ENCODE measurements at regions not wholly inside any gene's neighbourhood (a gene's known extent, or its start where the extent isn't known, plus 50 kb on each side); places are given as distances from the start of the nearest gene placed in this dataset.

DNA sequence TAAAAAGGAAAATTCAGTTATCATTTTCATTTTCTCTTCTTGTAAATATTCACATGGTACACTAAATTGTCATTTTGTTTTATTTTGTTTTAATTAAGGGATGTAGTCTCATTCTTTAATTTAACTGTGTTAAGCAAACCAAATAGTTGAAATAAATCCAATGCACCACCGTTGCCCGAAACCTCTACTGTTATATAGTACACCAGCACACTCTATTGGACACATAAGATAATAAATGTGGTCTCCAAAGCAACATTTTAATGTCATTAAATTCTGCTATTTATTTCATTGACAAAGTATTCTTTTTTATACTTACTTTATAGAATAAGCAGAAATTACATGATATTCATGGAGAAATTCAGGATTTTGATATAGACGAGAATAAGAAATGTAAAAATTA, 156.4 kb upstream of the FREM2 start:
- in situ Hi-C loops (cut with MboI; ENCODE audit: low pct_unique_long_range_greater_than_20kb in 2 of 9, low sequenced_read_pairs in 9 of 9, unreplicated experiment in 9 of 9): loop anchor here in 1 of 9 experiments (25.0 kb wide), 1 partner anchor 443 kb away; no protein-coding TSS in a partner anchor

DNA sequence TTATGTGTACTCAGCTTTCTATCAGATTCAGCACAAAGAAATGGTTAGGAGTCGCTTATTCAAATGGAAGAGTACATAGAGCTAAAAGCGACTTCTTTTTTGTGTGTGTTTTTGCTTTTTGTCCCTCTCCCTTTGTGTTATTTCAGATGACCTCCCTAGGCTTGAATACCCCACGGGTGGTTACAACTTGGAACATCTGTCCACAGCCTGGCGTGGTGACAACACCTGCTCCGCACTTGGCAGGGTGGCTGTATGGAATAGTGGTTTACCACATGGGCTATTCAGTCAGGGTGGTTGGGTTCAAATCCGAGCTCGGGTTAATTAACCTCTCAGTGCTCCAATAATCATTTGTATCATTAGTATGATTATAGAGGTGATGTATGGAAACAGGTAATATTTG, 151.6 kb upstream of the FREM2 start:
- ATAC-seq (replicated peaks in 6 of 8): no peak
- Histone ChIP-seq H3K4me3 (no peak overlapping the region), H3K4me1 (replicated peaks in 1 of 2) (peaks cover 4 to 12% of the 10 kb centered on the region in 2 donors), H3K27ac (no peak overlapping the region)
- in situ Hi-C loops (cut with MboI; ENCODE audit: low pct_unique_long_range_greater_than_20kb in 2 of 9, low sequenced_read_pairs in 9 of 9, unreplicated experiment in 9 of 9): loop anchor here in 1 of 9 experiments (25.0 kb wide), 1 partner anchor 448 kb away; no protein-coding TSS in a partner anchor
- WGBS, 10 experiments: 41 to 88% (median 53%) methylated on average over 2 to 7 of the region's 7 CpGs; no CpG with 5 or more reads in 4 of the 10 experiments

More for the DNA sequence above, 156.4 kb upstream of the FREM2 start:
- Histone ChIP-seq H3K4me3 (no peak overlapping the region), H3K4me1 (replicated peaks in 1 of 2) (no peaks in the 10 kb centered on the region), H3K27ac (no peak overlapping the region)
- ATAC-seq (replicated peaks in 6 of 8): peak in 4 of 8 experiments; percentile 39 to 52 (median 45)
- 3 to 88% (median 75%) methylated on average over 2 to 3 of the region's 3 CpGs for WGBS, 10 experiments

DNA sequence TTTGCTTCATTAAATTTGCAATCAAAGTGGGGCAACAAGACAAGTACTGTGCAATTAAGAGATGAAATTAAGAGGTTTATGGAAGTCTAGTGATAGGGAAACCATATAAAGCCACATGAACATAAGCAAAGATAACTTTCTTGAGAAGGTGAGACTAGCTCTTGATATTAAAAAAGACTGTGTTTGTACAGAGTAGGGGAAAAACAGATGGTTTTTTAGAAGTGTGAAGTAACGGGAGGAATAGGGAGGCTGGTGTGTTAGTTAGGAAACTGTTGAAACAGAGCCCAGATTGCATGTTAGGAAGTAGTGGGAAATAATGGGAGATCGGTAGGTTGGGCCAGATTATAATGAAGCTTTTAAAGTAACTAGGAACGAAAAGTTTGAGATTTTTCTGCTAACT, 149.8 kb upstream of the FREM2 start:
- in situ Hi-C loops (cut with MboI; ENCODE audit: low pct_unique_long_range_greater_than_20kb in 2 of 9, low sequenced_read_pairs in 9 of 9, unreplicated experiment in 9 of 9): loop anchor here in 1 of 9 experiments (25.0 kb wide), 1 partner anchor 450 kb away; no protein-coding TSS in a partner anchor
- Histone ChIP-seq H3K4me1 (replicated peaks in 1 of 2) (peaks cover 4 to 12% of the 10 kb centered on the region in 2 donors), H3K27ac (no peak overlapping the region), H3K4me3 (no peak overlapping the region)
- WGBS, 10 experiments: 3 to 94% (median 78%) methylated on average over 2 to 3 of the region's 3 CpGs
- no peak for ATAC-seq (replicated peaks in 6 of 8)

DNA sequence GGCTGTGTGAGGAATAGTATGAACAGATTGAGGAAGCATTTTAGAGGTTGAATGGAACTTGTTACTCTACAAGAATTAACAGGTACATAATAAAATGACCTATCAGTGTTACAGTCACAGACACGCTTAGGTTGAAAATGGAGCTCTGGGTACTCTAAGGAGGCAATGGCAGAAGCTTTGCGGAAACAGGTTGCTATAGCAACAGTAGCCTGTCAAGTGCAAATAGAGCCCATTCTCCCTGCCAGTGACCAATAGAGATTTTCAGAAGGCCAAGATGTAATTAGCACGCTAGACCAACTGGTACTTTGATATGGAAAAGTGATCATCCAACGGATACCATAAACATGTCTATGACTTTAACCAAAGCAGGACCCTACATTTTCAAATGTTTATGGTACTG, 148.5 kb upstream of the FREM2 start:
- Histone ChIP-seq H3K27ac (no peak overlapping the region), H3K4me1 (replicated peaks in 1 of 2) (peaks cover 4 to 12% of the 10 kb centered on the region in 2 donors), H3K4me3 (no peak overlapping the region)
- ATAC-seq (replicated peaks in 6 of 8): peak in 5 of 8 experiments; percentile 82 to 88 (median 84)
- in situ Hi-C loops (cut with MboI; ENCODE audit: low pct_unique_long_range_greater_than_20kb in 2 of 9, low sequenced_read_pairs in 9 of 9, unreplicated experiment in 9 of 9): loop anchor here in 1 of 9 experiments (25.0 kb wide), 1 partner anchor 451 kb away; no protein-coding TSS in a partner anchor
- WGBS, 10 experiments: 0 to 43% (median 14%) methylated on average over 1 to 4 of the region's 4 CpGs

DNA sequence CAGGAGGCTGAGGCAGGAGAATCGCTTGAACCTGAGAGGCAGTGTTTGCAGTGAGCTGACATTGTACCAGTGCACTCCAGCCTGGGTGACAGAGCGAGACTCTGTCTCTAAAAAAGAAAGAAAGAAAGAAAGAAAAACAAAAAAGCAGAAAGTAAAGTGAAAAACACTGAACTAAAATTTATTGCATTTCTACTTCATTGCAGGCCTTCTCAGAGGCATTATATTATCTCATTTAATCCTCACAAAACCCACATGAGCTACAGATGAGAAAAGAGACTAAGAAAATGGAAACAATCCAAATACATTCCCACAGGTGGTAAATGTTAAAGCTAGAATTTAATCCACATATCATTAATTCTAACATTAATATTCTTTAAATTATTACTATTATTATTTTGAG, 147.2 kb upstream of the FREM2 start:
- Histone ChIP-seq H3K4me1 (replicated peaks in 1 of 2) (peaks cover 4 to 12% of the 10 kb centered on the region in 2 donors), H3K27ac (no peak overlapping the region), H3K4me3 (no peak overlapping the region)
- no peak for ATAC-seq (replicated peaks in 6 of 8)
- WGBS, 10 experiments: 0 to 100% (median 92%) methylated on average over 1 to 2 of the region's 2 CpGs; no CpG with 5 or more reads in 3 of the 10 experiments
- in situ Hi-C loops (cut with MboI; ENCODE audit: low pct_unique_long_range_greater_than_20kb in 2 of 9, low sequenced_read_pairs in 9 of 9, unreplicated experiment in 9 of 9): loop anchor here in 1 of 9 experiments (25.0 kb wide), 1 partner anchor 452 kb away; no protein-coding TSS in a partner anchor

DNA sequence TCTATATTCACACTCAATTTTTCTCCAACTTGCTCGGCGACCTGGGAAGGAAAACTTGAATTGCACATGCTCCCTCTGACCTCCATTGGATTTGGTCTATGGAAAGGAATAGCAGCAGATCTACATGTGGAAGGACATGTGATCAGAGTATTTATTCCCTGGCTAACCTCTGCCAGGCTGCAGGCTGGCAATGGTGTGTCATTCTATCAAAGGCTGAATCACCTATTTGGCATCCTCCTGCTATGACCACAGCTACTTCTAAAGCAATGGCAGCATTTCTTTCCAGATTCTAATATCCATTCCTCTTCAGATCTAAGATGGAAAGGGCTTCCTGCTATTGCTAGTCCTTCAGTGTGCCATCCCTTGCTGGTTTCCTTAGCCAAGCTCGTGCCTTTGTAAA, 144.3 kb upstream of the FREM2 start:
- Histone ChIP-seq H3K4me1 (replicated peaks in 1 of 2) (peaks cover 4 to 12% of the 10 kb centered on the region in 2 donors), H3K27ac (no peak overlapping the region), H3K4me3 (no peak overlapping the region)
- ATAC-seq (replicated peaks in 6 of 8): no peak
- in situ Hi-C loops (cut with MboI; ENCODE audit: low pct_unique_long_range_greater_than_20kb in 2 of 9, low sequenced_read_pairs in 9 of 9, unreplicated experiment in 9 of 9): loop anchor here in 1 of 9 experiments (25.0 kb wide), 1 partner anchor 455 kb away; no protein-coding TSS in a partner anchor
- WGBS, 10 experiments: 0 to 95% (median 62%) methylated on average over 1 to 3 of the region's 3 CpGs; no CpG with 5 or more reads in 2 of the 10 experiments

DNA sequence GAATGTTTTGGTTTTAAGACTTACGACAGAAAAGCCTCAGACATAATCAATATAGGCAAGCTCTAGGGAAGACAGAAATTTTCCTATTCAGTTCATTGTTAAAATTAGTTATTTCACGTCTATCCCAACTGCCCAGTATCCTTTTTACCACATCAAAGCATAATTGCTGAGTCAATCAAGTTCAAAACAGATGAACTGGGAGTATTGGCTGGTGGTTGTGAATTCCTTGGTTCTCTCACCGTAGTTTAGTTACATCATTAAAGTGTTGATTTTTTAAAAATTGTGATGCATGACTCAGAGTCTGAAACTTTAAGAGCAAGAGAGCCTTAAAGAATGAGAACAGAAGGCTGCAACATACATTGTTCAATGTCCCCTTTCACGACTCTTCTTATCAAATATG, 143.3 kb upstream of the FREM2 start:
- H3K4me3 ChIP-seq: no peak overlapping the region
- no peak overlapping the region for H3K27ac ChIP-seq
- WGBS, 10 experiments: 33 to 98% (median 69%) methylated on average over 2 to 4 of the region's 4 CpGs; no CpG with 5 or more reads in 2 of the 10 experiments
- ATAC-seq (replicated peaks in 6 of 8): no peak
- H3K4me1 ChIP-seq (replicated peaks in 1 of 2): peaks cover 0 to 6% of the 10 kb centered on the region in 2 donors
- in situ Hi-C loops (cut with MboI; ENCODE audit: low pct_unique_long_range_greater_than_20kb in 2 of 9, low sequenced_read_pairs in 9 of 9, unreplicated experiment in 9 of 9): loop anchor here in 1 of 9 experiments (25.0 kb wide), 1 partner anchor 456 kb away; no protein-coding TSS in a partner anchor

DNA sequence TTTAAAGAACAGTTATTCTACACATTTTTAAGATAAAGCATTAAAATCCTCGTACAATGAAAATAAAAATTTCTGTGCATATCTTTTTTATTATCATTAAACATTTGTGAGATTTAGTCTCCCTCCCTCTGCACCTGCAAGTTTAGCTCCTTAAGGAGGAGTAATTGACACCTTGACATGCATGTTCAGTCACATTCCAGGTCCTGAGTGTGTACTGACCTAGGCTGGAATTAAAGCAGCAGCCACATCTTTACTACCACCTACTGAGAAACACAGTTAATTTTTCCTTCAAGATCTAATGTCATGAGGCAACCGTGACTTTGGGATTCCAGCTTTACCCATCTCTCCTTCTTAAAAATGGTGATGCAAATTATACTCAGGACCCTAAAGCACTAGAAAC, 123.1 kb upstream of the FREM2 start:
- H3K27ac ChIP-seq: no peak overlapping the region
- ATAC-seq (replicated peaks in 6 of 8): no peak
- no peak overlapping the region for H3K4me3 ChIP-seq
- peaks cover 0 to 6% of the 10 kb centered on the region in 2 donors for H3K4me1 ChIP-seq (replicated peaks in 1 of 2)
- 0 to 100% (median 75%) methylated on average over 1 to 2 of the region's 2 CpGs; no CpG with 5 or more reads in 2 of the 10 experiments for WGBS, 10 experiments
- in situ Hi-C loops (cut with MboI; ENCODE audit: low pct_unique_long_range_greater_than_20kb in 2 of 9, low sequenced_read_pairs in 9 of 9, unreplicated experiment in 9 of 9): no loop called here

DNA sequence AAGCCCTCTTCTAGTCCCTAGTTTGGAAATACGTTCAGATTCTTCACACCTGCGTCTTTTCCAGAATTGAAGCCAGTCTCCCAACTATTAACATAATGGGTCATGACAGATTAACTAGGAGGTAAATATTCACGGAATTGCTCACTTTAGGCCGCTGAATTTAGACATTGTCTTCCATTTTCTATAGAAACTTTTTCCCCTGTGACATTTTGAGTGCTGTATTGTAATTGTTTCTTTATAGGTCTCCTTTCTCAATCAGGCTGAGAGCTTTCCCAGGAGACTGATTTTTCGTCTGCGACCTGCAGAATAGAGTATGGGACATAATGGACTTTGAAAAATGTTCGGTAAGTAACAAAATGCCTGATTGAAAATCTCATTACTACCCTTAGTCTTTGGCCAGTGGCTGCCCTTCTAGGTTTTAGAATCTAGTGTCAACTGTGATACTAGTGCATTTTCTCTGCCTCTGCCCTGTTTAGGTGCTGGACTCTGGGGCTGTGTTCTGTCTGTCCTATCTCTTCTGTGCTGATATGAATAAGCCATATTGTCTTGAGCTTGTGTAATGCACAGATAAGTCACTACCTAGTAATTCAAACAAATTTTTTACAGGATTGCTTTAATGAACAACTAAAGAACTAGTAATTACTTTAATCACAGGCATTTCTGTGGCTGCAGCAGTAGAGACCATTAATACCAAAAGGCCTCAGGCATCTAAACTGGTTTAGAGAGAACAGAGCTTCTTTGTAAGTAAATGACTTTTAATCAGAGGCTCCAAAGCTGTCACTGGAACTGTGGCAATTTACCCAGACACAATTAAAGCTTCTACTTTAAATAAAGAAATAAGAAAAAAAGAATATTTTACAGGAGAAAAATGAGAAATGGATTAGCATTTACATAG, 122.4 kb upstream of the FREM2 start:
- peaks cover 0 to 6% of the 10 kb centered on the region in 2 donors for H3K4me1 ChIP-seq (replicated peaks in 1 of 2)
- in situ Hi-C loops (cut with MboI; ENCODE audit: low pct_unique_long_range_greater_than_20kb in 2 of 9, low sequenced_read_pairs in 9 of 9, unreplicated experiment in 9 of 9): no loop called here
- H3K4me3 ChIP-seq: no peak overlapping the region
- WGBS, 10 experiments: 33 to 92% (median 58%) methylated on average over 1 to 6 of the region's 7 CpGs
- peak in 2 of 8 experiments; percentile 41 to 51 for ATAC-seq (replicated peaks in 6 of 8)
- no peak overlapping the region for H3K27ac ChIP-seq

DNA sequence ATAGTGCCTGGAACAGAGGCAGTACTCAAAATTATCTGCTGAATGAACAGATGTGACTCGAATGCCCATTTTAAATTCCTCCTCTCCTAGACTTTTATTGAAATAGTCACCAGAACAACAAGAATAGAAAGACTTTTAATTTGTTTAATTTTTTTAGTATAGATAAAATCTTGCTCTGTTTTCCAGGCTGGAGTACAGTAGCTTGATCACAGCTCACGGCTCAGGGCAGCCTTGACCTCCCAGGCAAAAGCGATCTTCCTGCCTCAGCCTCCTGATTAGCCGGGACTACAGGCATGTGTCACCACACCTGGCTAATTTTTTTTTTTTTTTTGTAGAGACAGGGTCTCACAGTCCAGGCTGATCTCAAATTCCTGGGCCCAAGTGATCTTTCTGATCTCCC, 120.9 kb upstream of the FREM2 start:
- H3K4me1 ChIP-seq (replicated peaks in 1 of 2): peaks cover 0 to 6% of the 10 kb centered on the region in 2 donors
- no peak overlapping the region for H3K27ac ChIP-seq
- 0 to 100% (median 100%) methylated on average over 1 to 4 of the region's 4 CpGs; no CpG with 5 or more reads in 2 of the 10 experiments for WGBS, 10 experiments
- no peak overlapping the region for H3K4me3 ChIP-seq
- in situ Hi-C loops (cut with MboI; ENCODE audit: low pct_unique_long_range_greater_than_20kb in 2 of 9, low sequenced_read_pairs in 9 of 9, unreplicated experiment in 9 of 9): no loop called here
- no peak for ATAC-seq (replicated peaks in 6 of 8)

DNA sequence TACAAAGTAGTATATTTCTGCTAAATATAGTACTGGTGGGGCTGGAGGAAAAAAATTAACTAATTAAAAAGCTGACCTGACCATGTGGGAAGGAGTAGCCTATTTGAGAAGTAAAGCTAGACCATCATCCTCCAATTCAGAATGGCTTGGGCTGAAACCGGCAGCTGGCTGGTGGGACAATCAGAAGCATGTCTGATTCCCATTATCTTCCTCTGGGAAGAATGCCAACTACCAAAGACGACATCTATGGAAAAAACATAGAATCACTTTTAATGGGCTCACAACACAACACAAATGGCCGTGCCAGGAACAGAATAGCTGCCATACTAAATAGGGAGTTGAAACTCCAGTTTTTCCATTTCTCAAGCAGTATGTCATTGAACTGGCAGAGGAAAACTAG, 120.4 kb upstream of the FREM2 start:
- ATAC-seq (replicated peaks in 6 of 8): peak in 3 of 8 experiments; percentile 36 to 77 (median 65)
- Histone ChIP-seq H3K27ac (no peak overlapping the region), H3K4me3 (no peak overlapping the region), H3K4me1 (replicated peaks in 1 of 2) (peaks cover 0 to 6% of the 10 kb centered on the region in 2 donors)
- 0 to 93% (median 33%) methylated on average over 1 to 3 of the region's 3 CpGs; no CpG with 5 or more reads in 1 of the 10 experiments for WGBS, 10 experiments
- in situ Hi-C loops (cut with MboI; ENCODE audit: low pct_unique_long_range_greater_than_20kb in 2 of 9, low sequenced_read_pairs in 9 of 9, unreplicated experiment in 9 of 9): no loop called here

DNA sequence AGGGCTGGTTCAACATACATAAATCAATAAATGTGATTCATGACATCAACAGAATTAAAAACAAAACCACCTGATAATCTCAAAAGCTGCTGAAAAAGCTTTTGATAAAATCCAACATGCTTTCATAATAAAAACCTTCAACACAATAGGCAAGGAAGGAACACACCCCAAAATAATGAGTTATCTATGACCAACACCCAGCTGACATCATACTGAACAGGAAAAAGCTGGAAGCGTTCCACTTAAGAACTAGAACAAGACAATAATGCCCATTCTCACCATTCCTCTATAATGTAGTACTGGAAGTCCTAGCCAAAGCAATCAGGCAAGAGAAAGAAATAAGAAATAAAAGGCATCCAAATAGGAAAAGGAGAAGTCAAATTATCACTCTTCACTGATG, 116.2 kb upstream of the FREM2 start:
- Histone ChIP-seq H3K4me3 (no peak overlapping the region), H3K27ac (no peak overlapping the region), H3K4me1 (replicated peaks in 1 of 2) (no peaks in the 10 kb centered on the region)
- in situ Hi-C loops (cut with MboI; ENCODE audit: low pct_unique_long_range_greater_than_20kb in 2 of 9, low sequenced_read_pairs in 9 of 9, unreplicated experiment in 9 of 9): no loop called here
- peak in 2 of 8 experiments; percentile 36 to 51 for ATAC-seq (replicated peaks in 6 of 8)
- WGBS, 10 experiments: 0 to 100% (median 75%) methylated on average over 1 of the region's 1 CpG; no CpG with 5 or more reads in 2 of the 10 experiments

DNA sequence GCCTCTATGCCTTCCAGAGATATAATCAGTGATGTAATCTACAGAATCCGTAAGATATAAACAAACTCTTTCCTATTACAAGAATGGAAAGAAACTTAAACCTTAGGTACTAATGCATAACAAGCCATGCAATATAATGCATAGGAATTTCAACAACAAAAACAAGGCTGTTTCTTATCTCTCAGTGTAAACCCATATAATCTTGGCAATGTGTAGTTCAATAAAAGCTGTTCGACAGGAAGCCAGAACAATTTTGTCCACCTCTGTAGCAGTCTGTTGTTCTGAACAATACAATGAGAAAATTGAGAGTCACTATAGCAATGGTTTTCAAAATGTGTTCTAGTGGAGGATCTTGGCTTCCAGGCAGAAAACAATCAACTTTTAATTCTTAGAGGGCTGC, 111.5 kb upstream of the FREM2 start:
- in situ Hi-C loops (cut with MboI; ENCODE audit: low pct_unique_long_range_greater_than_20kb in 2 of 9, low sequenced_read_pairs in 9 of 9, unreplicated experiment in 9 of 9): loop anchor here in 1 of 9 experiments (25.0 kb wide), 1 partner anchor 187 kb away; no protein-coding TSS in a partner anchor
- 14 to 100% (median 90%) methylated on average over 1 to 2 of the region's 2 CpGs; no CpG with 5 or more reads in 2 of the 10 experiments for WGBS, 10 experiments
- no peak for ATAC-seq (replicated peaks in 6 of 8)
- no peaks in the 10 kb centered on the region for H3K4me1 ChIP-seq (replicated peaks in 1 of 2)
- H3K4me3 ChIP-seq: no peak overlapping the region
- H3K27ac ChIP-seq: no peak overlapping the region
